MCF 10A (cell line): ENCODE measurements at regions not wholly inside any gene's neighbourhood (a gene's known extent, or its start where the extent isn't known, plus 50 kb on each side); places are given as distances from the start of the nearest gene placed in this dataset.
A peak's percentile ranks its signal among the peaks of the same experiment; 100 is the strongest.

Source experiments
- BruUV-seq: library from RNA; stranded (reverse); fragments of 400-500 nt; replicated peaks from 2 replicates; lab custom pipeline; 2021; lab: Mats Ljungman, UMichigan
- CTCF ChIA-PET: fragments of 300-600 bp; sonication (Branson Sonifier 250); formaldehyde crosslinking; extraction: SDS; loops from one replicate; lab custom pipeline; 2021; ENCODE audit warnings: antibody characterized with exemption, inconsistent platforms; lab: Yijun Ruan, JAX
- POLR2A ChIA-PET: fragments of 300-600, 350-650 bp; sonication (Branson Sonifier 250); formaldehyde crosslinking; extraction: SDS; loops from one replicate; lab custom pipeline; 2020; ENCODE audit warnings: antibody characterized with exemption, inconsistent platforms; lab: Yijun Ruan, JAX
- DNase-seq: peaks from one replicate; pipeline ENCODE4 v3.0.0-alpha.2; 2018; ENCODE audit not compliant: unreplicated experiment
- H3K27ac Mint-ChIP-seq: one replicate; pipeline ENCODE4 v1.8.0; 2022; ENCODE audit warnings: mild to moderate bottlenecking, low read depth, mixed read lengths; ENCODE audit not compliant: unreplicated experiment
- H3K27me3 Mint-ChIP-seq: one replicate; pipeline ENCODE4 v1.8.0; 2022; ENCODE audit warnings: mixed read lengths; ENCODE audit not compliant: insufficient read depth, unreplicated experiment
- H3K36me3 Mint-ChIP-seq: one replicate; pipeline ENCODE4 v1.8.0; 2022; ENCODE audit warnings: mild to moderate bottlenecking, moderate library complexity, mixed read lengths; ENCODE audit not compliant: insufficient read depth, unreplicated experiment
- H3K4me1 Mint-ChIP-seq: one replicate; pipeline ENCODE4 v1.8.0; 2022; ENCODE audit warnings: mixed read lengths; ENCODE audit not compliant: insufficient read depth, unreplicated experiment
- H3K4me3 Mint-ChIP-seq: one replicate; pipeline ENCODE4 v1.8.0; 2022; ENCODE audit warnings: mild to moderate bottlenecking, moderate library complexity, mixed read lengths; ENCODE audit not compliant: unreplicated experiment
- H3K9me3 Mint-ChIP-seq: one replicate; pipeline ENCODE4 v1.8.0; 2022; ENCODE audit warnings: mixed read lengths; ENCODE audit not compliant: unreplicated experiment
- intact Hi-C: fragments of 100-400 bp; cut with micrococcal nuclease; formaldehyde crosslinking; loops from 2 replicates; pipeline ENCODE4 v1.14.1; 2022
- TF ChIP-seq, protein P1 (sequence below): fragments of 200-600 bp; IDR thresholded peaks from one replicate; pipeline ENCODE4 v1.8.0; 2022; ENCODE audit warnings: antibody characterized with exemption, mild to moderate bottlenecking; ENCODE audit not compliant: unreplicated experiment

DNA sequence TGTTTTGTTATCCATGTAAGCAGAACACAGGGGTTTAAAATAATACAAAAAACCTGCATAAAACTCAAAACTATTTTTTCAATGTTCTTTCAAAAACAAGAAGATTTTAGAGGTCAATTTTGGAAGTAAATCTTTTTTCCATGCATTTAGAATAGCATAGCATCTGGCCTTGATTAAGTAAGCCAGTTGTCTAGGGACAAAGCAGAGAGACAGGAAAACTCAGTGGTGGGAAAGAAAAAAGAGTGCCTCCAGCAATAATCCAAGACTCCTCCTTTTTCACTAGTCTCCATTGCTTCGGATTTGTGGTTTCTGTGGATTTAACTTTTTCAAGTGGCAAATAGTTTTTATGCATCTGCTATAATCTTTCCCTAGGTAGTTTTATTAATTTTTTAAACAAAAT, 88.9 kb downstream of the SUCNR1 start:
- no peaks in the 10 kb centered on the region for H3K36me3 Mint-ChIP-seq
- POLR2A ChIA-PET = no interaction called here
- CTCF ChIA-PET = no interaction called here
- H3K4me1 Mint-ChIP-seq = no peaks in the 10 kb centered on the region
- no peak overlapping the region for H3K27ac Mint-ChIP-seq
- TF ChIP-seq, protein P1, sequence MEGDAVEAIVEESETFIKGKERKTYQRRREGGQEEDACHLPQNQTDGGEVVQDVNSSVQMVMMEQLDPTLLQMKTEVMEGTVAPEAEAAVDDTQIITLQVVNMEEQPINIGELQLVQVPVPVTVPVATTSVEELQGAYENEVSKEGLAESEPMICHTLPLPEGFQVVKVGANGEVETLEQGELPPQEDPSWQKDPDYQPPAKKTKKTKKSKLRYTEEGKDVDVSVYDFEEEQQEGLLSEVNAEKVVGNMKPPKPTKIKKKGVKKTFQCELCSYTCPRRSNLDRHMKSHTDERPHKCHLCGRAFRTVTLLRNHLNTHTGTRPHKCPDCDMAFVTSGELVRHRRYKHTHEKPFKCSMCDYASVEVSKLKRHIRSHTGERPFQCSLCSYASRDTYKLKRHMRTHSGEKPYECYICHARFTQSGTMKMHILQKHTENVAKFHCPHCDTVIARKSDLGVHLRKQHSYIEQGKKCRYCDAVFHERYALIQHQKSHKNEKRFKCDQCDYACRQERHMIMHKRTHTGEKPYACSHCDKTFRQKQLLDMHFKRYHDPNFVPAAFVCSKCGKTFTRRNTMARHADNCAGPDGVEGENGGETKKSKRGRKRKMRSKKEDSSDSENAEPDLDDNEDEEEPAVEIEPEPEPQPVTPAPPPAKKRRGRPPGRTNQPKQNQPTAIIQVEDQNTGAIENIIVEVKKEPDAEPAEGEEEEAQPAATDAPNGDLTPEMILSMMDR = no peak
- DNase-seq = no peak
- BruUV-seq = no TSS peak
- intact Hi-C loops = no loop called here
- no peak overlapping the region for H3K4me3 Mint-ChIP-seq
- no peaks in the 10 kb centered on the region for H3K27me3 Mint-ChIP-seq
- no peaks in the 10 kb centered on the region for H3K9me3 Mint-ChIP-seq

- ChIA-PET CTCF (no interaction called here), POLR2A (no interaction called here)
- no peak for DNase-seq
- TF ChIP-seq, protein P1 = no peak
- H3K9me3 Mint-ChIP-seq = no peaks in the 10 kb centered on the region
- H3K4me3 Mint-ChIP-seq = no peak overlapping the region
- intact Hi-C loops = no loop called here
- H3K27ac Mint-ChIP-seq = no peak overlapping the region
- no peaks in the 10 kb centered on the region for H3K27me3 Mint-ChIP-seq
- H3K36me3 Mint-ChIP-seq = no peaks in the 10 kb centered on the region
- no TSS peak for BruUV-seq
- H3K4me1 Mint-ChIP-seq = no peaks in the 10 kb centered on the region
Observed at GRCh38 chr3:151962912-151963311, 89.5 kb downstream of the SUCNR1 start.

- H3K36me3 Mint-ChIP-seq = no peaks in the 10 kb centered on the region
- BruUV-seq = no TSS peak
- TF ChIP-seq, protein P1 = no peak
- no peak overlapping the region for H3K27ac Mint-ChIP-seq
- CTCF ChIA-PET = no interaction called here
- POLR2A ChIA-PET = no interaction called here
- H3K27me3 Mint-ChIP-seq = no peaks in the 10 kb centered on the region
- DNase-seq = peak; percentile 8
- no peak overlapping the region for H3K4me3 Mint-ChIP-seq
- H3K9me3 Mint-ChIP-seq = no peaks in the 10 kb centered on the region
- intact Hi-C loops = no loop called here
- no peaks in the 10 kb centered on the region for H3K4me1 Mint-ChIP-seq
Observed at GRCh38 chr3:151964743-151965142, 91.3 kb downstream of the SUCNR1 start.

DNA sequence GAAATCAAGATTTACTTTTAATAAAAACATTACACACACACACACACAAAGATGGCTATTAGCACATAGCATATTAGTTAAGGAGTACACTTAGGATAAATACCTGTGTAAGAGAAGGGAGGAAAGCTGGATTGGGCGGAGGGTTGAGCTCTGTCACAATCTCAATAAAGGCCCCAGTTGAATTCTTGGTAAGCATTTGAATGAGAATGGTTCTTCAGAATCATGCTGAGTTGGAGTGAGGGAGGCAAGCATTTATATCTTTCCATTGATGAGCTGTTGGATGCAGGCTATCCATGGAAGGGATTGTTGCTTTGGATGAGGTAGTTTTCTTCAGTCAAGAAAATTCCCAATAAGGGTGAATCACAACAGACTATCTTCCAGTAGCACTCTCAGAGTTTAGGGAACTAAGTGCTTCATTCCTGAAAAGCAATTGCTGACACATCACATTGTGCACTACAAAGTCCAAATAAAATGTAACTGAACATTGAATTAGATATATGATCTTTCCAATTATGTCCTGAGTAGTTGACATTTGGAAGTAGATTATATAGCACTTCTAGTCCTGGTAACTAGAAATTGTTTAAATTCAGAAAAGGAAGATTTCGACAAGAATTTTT, 95.7 kb downstream of the SUCNR1 start:
- Mint-ChIP-seq H3K27me3 (no peaks in the 10 kb centered on the region), H3K9me3 (no peaks in the 10 kb centered on the region), H3K27ac (no peak overlapping the region), H3K4me1 (peaks cover 3% of the 10 kb centered on the region), H3K36me3 (no peaks in the 10 kb centered on the region), H3K4me3 (no peak overlapping the region)
- no peak for DNase-seq
- ChIA-PET POLR2A (no interaction called here), CTCF (interaction anchor here (0.6 kb wide), 2 partner anchors 10 to 498 kb away, joined by 3 read pairs; no protein-coding TSS in a partner anchor)
- TF ChIP-seq, protein P1 = no peak
- intact Hi-C loops = no loop called here
- BruUV-seq = no TSS peak
